ENCODE measurements at regions not wholly inside any gene's neighbourhood (a gene's known extent, or its start where the extent isn't known, plus 50 kb on each side); places are given as distances from the start of the nearest gene placed in this dataset.

DNA sequence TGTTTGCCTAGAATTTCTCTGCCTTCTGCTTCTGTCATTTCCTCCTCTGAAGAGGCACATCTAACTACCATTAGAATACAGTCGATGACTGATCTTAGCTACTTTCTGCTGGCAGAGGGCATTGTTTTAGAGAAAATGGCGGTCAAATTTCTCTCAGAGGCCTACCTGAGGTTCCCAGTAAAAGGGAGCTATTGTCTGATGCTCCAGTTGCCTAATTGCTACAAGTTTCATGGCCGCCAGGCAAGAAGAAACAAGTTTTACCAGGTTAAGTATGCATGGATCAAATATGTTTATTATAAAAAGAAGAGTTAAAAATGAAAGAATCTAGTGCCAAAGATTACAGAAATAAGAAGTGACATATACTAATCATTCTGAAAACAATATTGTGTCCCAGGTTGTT is 416.6 kb downstream of the DSC3 start:
- Histone ChIP-seq H3K4me1 (no peaks in the 10 kb centered on the region), H3K27ac (no peak overlapping the region), H3K27me3 (no peaks in the 10 kb centered on the region), H3K36me3 (replicated peaks in 1 of 2; ENCODE audit: insufficient read depth in 1 of 2, low read depth in 2 of 2) (no peaks in the 10 kb centered on the region), H3K4me3 (no peak overlapping the region), H3K9me3 (no peaks in the 10 kb centered on the region)
- TF ChIP-seq POLR2A (IDR thresholded peaks at IDR 0.05), result no peak
- TF ChIP-seq, protein P1, sequence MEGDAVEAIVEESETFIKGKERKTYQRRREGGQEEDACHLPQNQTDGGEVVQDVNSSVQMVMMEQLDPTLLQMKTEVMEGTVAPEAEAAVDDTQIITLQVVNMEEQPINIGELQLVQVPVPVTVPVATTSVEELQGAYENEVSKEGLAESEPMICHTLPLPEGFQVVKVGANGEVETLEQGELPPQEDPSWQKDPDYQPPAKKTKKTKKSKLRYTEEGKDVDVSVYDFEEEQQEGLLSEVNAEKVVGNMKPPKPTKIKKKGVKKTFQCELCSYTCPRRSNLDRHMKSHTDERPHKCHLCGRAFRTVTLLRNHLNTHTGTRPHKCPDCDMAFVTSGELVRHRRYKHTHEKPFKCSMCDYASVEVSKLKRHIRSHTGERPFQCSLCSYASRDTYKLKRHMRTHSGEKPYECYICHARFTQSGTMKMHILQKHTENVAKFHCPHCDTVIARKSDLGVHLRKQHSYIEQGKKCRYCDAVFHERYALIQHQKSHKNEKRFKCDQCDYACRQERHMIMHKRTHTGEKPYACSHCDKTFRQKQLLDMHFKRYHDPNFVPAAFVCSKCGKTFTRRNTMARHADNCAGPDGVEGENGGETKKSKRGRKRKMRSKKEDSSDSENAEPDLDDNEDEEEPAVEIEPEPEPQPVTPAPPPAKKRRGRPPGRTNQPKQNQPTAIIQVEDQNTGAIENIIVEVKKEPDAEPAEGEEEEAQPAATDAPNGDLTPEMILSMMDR (IDR thresholded peaks at IDR 0.05), result no peak
- ATAC-seq (no peak), DNase-seq (no peak)
- WGBS, 2 donors, result 61 to 72% methylated on average over 3 of the region's 3 CpGs
- intact Hi-C loops (cut with DNase I), result no loop called here

DNA sequence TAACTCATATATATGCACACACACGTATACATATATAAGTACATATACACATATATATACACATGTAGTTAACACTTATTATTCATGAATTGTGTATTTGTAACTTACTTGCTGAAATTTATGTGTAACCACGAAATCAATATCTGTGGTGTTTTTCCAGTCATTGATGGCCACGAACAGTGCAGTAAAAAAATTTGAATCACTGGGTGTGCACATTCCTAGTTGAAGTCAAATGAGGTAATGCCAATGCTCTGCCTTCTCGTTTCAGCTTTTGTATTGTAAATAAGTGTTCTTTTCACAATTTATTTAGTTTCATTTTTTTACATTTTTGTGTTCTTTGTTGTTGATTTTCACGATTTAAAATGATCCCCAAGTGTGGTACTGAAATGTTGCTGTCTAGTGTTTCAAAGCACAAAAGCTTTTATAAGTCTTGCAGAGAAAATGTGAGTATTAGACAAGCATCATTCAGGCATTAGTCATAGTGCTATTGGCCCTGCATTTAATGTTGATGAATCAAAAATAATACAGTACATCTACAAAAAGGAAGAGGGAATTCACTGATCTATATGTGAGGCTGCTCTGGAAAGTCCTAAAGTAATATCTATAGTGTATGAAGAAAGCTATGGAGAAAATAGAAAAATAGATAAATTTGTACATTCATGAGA is 419.0 kb downstream of the DSC3 start:
- Histone ChIP-seq H3K27ac (no peak overlapping the region), H3K4me1 (no peaks in the 10 kb centered on the region), H3K36me3 (replicated peaks in 1 of 2; ENCODE audit: insufficient read depth in 1 of 2, low read depth in 2 of 2) (no peaks in the 10 kb centered on the region), H3K9me3 (no peaks in the 10 kb centered on the region), H3K4me3 (no peak overlapping the region), H3K27me3 (no peaks in the 10 kb centered on the region)
- WGBS, 2 donors, result 29 to 31% methylated on average over 5 of the region's 5 CpGs
- intact Hi-C loops (cut with DNase I), result no loop called here
- DNase-seq, result no peak
- ATAC-seq, result no peak
- no peak for TF ChIP-seq POLR2A (IDR thresholded peaks at IDR 0.05)
- TF ChIP-seq, protein P1 (IDR thresholded peaks at IDR 0.05), result no peak

DNA sequence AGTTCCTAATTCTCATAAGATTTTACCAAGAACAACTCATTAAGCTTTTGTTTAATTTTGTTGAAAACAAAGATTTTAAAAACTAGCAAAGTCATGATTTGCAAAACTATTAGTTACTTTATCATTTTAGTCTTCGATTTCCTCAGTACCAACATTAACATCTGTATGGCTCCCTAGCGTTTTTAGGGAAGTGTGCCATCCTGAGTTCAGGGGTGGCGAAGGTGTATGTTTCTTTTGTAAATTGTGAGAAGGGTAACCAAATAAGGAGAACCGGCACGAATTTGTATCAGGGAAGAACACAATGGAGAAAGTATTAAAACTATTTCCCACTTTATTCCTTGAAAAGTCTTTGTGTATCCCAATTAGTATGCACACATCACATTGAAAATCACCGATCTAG is 419.9 kb downstream of the DSC3 start:
- no peak for TF ChIP-seq POLR2A (IDR thresholded peaks at IDR 0.05)
- TF ChIP-seq, protein P1 (IDR thresholded peaks at IDR 0.05), result no peak
- intact Hi-C loops (cut with DNase I), result no loop called here
- H3K27ac ChIP-seq, result no peak overlapping the region
- H3K4me1 ChIP-seq, result no peaks in the 10 kb centered on the region
- 30 to 45% methylated on average over 6 of the region's 6 CpGs for WGBS, 2 donors
- H3K4me3 ChIP-seq, result no peak overlapping the region
- DNase-seq (no peak), ATAC-seq (no peak)
- H3K36me3 ChIP-seq (replicated peaks in 1 of 2; ENCODE audit: insufficient read depth in 1 of 2, low read depth in 2 of 2), result no peaks in the 10 kb centered on the region
- H3K27me3 ChIP-seq, result no peaks in the 10 kb centered on the region
- no peaks in the 10 kb centered on the region for H3K9me3 ChIP-seq

DNA sequence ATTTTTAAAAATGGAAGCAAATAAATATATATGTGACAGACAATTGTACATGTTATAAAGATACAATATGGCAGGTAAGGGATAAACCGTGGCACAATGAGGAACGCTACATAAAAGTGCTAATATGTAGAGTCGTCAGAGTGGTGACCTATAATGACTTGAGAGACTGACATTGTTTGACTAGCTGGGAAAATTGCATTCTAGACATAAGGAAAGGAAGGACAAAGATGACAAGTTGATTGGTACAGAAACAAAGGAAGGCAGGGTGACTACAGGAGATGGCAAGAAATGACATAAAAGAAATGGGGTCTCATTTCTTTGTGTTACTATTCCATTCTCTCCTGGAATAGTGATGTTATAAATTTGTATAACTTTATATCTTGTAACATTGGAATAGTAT is 420.4 kb downstream of the DSC3 start:
- Histone ChIP-seq H3K27me3 (no peaks in the 10 kb centered on the region), H3K27ac (no peak overlapping the region), H3K4me3 (no peak overlapping the region), H3K9me3 (no peaks in the 10 kb centered on the region), H3K4me1 (no peaks in the 10 kb centered on the region), H3K36me3 (replicated peaks in 1 of 2; ENCODE audit: insufficient read depth in 1 of 2, low read depth in 2 of 2) (no peaks in the 10 kb centered on the region)
- TF ChIP-seq, protein P1 (IDR thresholded peaks at IDR 0.05), result no peak
- TF ChIP-seq POLR2A (IDR thresholded peaks at IDR 0.05), result no peak
- intact Hi-C loops (cut with DNase I), result no loop called here
- WGBS, 2 donors, result 57 to 66% methylated on average over 3 of the region's 3 CpGs
- no peak for DNase-seq
- ATAC-seq, result no peak

DNA sequence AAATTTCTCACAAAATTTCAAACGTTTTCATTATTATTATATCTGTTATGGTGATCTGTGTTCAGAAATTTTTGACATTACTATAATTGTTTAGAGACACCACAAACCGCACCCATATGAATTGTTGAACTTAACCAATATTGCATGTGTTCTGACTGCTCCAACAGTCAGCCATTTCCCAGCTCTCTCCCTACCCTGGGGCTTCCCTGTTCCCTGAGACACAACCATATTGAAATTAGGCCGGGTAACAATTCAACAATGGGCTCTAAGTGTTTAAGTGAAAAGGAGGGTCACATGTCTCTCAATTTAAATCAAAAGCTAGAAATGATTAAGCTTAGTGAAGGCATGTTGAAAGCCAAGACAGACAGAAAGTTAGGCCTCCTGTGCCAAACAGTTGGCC is 424.0 kb downstream of the DSC3 start:
- DNase-seq, result no peak
- Histone ChIP-seq H3K36me3 (replicated peaks in 1 of 2; ENCODE audit: insufficient read depth in 1 of 2, low read depth in 2 of 2) (no peaks in the 10 kb centered on the region), H3K9me3 (no peaks in the 10 kb centered on the region), H3K27ac (no peak overlapping the region), H3K27me3 (no peaks in the 10 kb centered on the region), H3K4me3 (no peak overlapping the region), H3K4me1 (no peaks in the 10 kb centered on the region)
- intact Hi-C loops (cut with DNase I), result no loop called here
- TF ChIP-seq POLR2A (IDR thresholded peaks at IDR 0.05), result no peak
- TF ChIP-seq, protein P1 (IDR thresholded peaks at IDR 0.05), result no peak
- ATAC-seq, result no peak
- WGBS, 2 donors, result 48 to 73% methylated on average over 3 of the region's 3 CpGs

All from body of pancreas (tissue), 4 donors.